NCI-H774 (cell line): ENCODE measurements at regions not wholly inside any gene's neighbourhood (a gene's known extent, or its start where the extent isn't known, plus 50 kb on each side); places are given as distances from the start of the nearest gene placed in this dataset.

Source experiments
- DNase-seq: peaks from one replicate; lab custom pipeline; 2025; lab: John Stamatoyannopoulos, UW

DNA sequence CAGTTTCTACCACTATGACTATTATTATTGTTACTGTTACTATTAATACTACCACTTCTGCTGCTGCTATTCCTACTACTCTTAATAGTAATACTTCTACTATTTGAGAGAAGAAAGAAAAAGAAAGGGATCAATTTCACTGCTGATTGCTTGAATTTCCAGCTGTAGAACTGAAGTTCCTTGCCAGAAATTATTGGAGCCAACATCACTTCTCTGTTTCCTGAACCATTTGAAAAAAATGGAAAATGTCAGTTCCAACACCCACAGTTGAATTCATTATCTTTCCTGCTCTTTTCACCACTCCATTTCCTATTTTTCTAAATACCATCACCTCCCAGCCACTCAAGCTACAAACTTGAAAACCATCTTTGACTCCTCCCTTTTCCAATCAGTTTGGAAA, 54.1 kb upstream of the PIK3C2G start:
- DNase-seq: no peak

DNA sequence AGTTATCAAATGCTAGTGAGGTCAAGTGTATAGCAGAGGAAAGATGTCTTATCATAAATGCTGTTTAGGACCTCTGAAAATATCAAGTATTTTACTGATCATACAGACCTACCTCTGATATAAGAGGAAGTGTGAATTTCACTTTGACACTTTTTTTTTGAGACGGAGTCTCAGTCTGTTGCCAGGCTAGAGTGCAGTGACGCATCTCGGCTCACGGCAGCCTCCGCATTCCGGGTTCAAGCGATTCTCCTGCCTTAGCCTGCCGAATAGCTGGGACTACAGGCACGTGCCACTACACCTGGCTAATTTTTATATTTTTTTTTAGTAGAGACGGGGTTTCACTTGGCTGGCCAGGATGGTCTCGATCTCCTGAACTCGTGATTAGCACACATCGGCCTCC, 55.1 kb upstream of the PIK3C2G start:
- DNase-seq: no peak

DNA sequence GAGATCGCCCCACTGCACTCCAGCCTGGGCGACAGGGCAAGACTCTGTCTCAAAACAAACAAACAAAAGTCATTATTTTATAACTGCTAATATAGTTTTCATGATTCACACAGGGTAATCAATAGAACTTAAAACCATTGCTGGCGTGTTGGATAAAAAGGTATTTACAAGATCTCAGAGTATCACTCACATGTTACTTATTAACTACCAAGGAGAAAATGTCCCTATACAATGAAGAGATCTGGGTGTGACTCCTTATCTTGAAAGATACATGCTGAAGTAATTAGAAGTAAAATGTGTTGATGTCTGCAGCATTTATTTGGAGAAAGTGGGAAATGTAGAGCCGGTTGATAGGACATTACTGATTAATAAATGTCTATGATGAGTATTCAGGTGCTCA, 57.3 kb upstream of the PIK3C2G start:
- DNase-seq: no peak

DNA sequence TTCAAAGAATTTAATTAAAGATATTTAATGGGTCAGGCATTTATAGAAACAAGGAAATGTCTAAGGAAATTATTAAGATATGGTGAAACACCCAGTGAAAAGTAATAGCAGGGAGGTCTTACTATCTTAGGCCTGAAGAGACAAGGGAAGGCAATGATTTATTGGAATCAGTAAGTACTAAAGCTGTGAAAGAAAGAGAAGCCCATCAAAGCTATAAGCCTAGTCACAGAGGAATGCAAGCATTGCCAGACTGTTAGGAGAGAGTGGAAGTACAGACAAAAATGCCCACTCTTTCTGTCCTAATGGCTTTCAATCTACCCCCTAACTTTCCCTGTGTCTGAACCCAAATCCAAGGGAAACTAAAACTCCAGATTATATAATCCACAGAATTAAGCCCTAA, 69.2 kb upstream of the PIK3C2G start:
- DNase-seq: no peak

DNA sequence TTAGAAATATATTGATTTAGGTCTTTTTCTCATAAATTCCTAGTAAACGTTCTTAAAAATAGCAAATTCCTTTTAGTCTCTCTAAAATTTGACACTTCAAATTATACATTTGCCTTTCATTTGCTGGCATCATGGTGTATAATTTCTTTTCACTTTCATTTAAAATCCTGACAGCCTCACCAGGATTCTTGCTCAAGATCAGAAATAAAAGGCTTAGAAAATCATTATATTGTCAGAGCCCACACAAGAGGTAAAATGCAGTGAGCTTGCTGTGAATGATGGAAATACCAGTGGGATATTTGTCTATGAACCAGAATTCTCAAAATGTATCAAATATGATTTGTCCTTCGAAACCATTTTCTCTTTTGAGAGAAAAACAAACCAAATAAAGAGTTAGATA, 78.2 kb upstream of the PIK3C2G start:
- no peak for DNase-seq

DNA sequence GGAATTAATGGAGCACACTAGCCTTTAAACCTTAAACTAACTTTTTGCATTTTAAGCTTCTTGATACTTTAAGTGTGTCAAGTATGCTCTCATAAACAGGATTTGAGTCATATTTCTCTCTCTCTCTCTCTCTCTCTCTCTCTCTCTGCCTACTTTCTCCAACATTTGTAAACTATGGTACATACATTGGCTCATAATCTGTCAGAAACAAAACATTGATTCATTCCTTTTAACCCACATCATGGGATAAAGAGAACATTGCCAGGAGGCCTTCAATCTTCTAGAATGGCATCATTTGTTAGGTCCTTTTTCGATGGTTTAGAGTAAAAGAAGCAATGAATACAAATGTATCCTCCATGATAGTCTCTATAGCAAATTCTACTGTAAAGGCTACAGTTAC, 81.6 kb upstream of the RERGL start:
- DNase-seq: no peak

DNA sequence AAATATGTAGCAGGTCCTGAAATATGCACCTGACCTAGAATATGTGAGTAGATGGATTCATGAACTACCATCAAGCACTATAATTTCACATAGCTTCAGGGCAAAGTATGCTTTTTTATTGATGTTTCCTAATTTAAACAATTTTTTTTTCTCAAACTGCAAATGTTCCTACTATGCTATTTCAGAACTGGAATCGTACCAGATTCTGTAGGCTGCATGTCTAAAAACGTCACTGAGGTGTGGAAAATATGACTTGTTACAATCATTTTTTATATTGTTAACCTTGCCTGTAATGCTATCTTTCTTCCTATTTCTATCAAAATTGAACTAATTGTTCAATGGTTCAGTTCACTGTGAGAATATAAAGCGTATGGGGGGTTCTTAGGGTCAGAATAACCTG, 78.0 kb upstream of the RERGL start:
- DNase-seq: no peak

DNA sequence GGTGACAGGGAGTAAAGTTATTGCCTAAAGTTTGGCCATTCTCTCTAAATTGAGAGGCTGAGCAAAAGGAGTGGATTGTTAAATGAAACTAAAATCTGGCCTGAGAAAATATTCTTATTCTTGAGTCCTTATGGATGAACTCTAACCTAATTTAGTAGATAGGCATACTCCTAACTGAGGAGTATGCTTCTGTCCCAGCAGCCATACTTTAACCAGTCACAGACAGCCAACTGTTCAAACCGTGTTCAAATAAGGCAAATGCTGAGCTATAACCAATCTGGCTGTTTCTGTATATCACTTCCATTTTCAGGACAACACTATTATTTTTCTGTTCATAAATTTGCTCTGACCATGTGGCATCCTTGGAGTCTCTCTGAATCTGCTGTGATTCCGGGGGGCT, 75.9 kb upstream of the RERGL start:
- DNase-seq: no peak

DNA sequence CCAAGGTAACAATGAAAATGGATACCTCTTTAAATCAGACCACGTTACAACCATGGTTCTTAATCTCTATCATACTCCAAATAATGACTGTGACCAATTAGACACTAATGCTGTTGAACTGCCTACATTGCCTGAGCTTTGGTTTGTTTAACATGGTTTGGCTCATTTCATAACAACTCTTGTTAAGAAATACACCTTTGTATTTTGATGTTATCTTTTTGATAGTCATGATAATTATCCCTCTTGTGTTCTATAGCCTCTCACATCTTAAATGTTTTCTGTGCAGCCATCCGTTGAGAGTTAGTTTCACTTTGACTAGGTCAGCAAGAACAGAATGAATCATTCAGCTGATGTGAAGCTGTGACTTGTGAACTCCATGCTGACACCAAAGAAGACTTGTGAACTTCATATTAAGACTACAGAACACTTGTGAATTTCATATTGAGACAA, 75.5 kb upstream of the RERGL start:
- peak; percentile 26 for DNase-seq

DNA sequence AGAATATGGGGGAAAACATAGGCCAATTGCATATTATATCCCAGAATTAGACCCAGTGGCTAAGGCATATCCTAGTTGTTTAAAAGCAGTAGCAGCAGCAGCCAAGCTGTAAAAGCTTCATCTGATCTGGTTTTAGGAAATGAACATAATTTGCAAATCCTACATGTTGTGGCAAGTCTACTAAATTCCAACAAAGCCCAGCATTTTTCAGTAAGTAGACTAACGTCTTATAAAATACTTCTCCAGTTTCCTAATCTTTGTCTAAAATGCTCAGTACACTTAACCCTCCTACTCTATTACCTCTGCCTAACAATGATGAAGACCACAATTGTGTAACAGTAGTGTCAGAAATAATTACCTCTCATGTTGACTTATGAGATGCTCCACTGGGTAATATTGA, 70.9 kb upstream of the RERGL start:
- DNase-seq: no peak

DNA sequence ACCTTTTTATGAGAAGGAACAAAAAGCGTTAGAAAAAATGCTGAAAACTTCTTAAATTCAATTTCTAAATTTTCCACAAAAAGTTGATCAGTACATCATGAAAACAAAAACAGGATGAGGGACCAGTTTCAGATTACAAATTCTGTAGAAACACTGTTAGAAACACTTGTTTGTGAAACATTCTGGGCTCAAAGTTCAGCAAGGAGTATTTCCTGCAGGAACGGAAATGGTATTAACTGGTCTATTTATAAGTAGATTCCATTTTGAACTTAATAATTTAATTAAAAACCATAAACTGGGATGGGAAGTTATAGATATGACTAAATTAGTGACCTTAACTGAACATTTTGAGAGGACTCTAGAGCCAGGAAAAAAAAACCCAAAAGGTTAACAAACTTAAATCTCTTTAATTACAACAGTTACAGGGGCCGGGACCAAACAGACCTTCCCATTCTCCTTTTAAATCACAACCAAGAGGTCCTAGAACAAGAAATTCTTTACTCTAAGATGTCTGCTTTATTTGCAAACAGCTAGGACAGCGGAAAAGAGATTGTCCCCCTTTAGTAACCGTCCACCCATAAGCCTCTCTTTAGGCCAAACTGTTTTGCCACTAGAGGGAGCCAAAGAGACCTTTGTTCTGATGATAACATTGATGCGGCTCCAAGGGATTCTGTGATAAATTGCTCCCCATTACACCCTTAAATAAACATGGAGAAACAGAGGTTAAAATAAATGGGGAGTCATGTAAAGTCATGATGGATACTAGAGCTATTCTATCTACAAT, 69.0 kb upstream of the RERGL start:
- no peak for DNase-seq

DNA sequence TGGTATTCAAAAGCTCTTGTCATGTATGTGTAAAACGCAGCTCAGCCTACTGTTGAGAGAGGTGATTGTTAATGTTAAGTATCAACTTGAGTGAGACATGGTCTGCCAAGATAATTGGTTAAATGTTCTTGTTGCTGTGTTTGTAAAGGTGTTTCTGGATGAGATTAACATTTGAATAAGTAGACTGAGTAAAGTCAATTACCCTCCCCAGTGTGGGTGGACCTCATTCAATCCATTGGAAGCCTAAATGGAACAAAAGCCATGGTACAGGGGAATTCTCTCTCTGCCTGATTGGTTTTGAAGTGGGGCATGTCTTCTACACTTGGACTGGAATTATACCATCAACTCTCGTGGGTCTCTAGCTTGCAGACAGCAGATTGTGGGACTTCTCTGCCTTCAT, 63.8 kb upstream of the RERGL start:
- DNase-seq: peak; percentile 49

DNA sequence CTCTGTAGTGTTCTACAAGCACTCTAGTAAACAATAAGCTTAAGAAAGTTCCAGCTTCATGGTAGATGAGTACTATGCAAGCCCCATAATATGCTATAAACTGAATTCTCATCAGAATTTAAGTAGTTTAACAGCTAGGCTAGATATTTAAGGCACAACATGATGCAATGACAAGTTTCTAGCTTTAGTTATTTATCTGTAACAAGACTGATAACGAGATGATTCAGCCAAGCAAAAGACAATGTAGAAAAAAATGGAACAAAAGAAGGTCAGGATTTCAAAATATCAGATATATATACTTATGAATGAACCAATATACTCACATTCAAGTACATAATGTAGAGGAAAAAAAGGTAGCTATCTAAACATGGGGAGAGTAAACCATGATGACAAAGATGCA, 61.0 kb upstream of the RERGL start:
- no peak for DNase-seq

DNA sequence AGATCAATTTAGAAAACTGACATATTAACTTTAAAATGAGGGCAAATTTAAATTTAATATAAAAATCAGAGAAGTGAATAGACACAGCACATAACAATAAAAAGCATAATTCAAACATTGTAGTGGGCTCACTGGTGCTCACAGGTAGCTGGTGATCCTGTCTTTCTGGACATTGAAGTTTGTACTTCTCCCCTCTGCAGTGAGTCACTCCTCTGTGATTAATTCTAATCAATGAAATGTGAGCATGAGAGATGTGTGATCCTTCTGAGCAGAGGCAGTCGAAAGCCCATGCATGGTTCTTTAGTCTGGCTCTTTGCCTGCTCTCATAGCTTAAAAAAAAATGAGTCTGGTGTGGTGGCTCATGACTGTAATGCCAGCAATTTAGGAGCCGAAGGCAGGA, 59.0 kb upstream of the RERGL start:
- no peak for DNase-seq

DNA sequence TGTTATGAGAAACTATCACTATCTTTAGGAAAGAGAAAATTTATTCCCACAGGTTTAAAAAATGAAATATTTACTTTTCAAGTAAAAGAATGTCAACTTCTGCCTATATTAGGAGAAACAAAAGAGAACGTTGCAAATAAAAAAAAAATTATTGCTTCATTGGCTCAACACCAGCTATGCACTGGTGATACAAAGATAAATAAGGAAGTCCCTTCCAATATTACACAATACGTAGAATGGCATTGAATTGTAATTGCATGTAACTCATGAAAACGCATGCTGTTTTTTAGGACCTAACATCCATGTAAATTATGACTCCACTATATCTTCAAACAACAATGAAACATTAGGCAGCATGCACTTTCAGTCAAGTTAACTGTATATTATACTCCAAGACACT, 56.4 kb upstream of the RERGL start:
- no peak for DNase-seq

DNA sequence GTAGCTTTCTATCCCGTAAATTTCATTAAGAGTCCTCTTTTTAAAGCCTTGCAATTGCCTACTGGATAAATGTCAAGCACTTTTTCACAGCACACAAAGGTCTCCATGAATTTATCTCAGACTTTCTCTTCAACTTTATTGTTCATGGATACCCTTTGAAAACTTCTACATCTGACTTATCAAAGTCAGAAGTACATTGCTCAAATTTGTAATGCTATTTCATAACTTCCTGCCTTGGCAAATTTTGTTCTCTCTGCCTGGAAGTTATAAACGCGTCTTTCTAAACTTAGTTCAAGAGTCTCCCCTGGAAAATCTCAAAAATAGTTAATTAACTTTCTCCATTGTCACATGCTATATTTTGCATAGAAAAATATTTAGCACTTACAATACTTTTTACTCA, 55.9 kb upstream of the RERGL start:
- no peak for DNase-seq

DNA sequence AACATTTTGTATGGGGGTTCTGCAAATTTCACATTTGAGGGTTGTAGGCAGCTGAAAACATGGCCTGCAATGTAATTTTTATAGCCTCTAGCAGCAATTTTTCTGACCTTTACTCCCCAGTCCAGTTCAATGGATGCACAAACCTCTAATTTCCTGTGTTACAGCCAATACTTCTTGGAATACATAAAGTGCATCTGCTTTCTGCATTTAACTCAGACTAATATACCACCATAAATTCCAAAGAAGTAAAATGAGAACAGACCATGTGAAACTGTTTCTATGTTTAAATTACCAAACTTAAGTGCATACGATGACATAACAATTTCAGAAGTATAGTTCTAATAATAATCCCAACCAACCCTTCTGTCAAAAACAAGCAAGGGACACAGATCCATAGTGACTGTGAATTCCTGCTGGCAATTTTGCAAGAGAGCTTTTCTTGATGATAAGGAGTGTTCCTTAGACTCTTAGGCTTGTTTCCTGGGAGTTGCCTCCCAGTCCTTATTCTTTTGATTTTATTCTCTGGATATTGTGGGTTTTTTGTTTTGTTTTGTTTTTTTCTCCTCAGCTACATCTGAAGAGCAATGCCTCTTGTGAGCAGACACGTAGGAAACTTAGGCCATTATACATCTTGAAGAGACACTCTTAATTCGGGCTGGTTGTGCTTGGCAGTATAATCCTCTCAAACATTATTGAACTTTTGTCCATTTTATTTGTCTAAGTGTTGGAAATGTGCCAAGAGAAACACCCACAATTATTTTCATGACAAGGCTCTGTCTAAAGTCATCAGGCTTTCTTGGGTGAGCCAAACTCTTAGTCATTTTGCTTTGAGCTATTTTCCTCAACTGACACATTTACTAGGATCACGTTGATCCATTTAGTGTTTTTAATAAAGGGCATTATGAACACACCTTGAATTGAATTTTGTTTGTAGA, 51.3 kb upstream of the RERGL start:
- DNase-seq: peak; percentile 5

DNA sequence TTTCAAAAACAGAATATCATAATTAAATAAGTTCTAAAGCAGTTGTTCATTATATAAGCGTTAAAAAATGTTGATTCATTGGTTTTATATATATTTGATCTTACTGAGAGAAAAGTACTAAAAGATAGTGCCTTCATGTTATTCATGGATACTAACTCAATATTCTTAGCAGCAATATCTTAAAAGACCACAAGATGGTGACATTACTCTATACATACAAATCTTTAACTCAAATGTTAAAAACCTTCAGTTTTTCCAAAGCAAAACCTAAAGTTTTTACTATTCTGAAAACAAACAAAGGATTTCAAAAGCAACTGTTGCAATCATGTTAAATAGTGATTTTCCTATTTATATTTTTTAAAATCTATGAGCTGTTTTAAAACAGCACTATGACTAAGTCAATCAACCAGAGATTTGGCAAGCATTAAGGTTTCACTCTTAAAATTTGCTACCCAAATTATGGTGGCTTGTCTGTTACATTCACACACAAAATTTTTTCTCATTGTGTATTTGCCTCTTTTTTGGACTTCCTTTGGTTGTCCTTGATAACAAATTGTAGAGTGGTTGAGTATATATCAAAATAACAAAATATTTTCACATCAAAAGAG, 50.1 kb upstream of the RERGL start:
- no peak for DNase-seq
